Iris pigment epithelial cell (primary cell): ENCODE measurements at regions not wholly inside any gene's neighbourhood (a gene's known extent, or its start where the extent isn't known, plus 50 kb on each side); places are given as distances from the start of the nearest gene placed in this dataset.
"Not testable (repeated sequence)": the region's sequence is repeated elsewhere in the genome, so short reads cannot be mapped to it uniquely, and the experiment has no call there.

Experiments used
- DNase-seq: peaks from one replicate; pipeline ENCODE4 v3.0.0-alpha.2; 2011; ENCODE audit warnings: low read depth

GRCh38 chr17:74118504-74118903 lies 85.0 kb upstream of the RPL38 start:
- DNase-seq = no peak

- DNase-seq = no peak
Measured at GRCh38 chr17:74119049-74119580, 84.4 kb upstream of the RPL38 start.

- DNase-seq = no peak
Measured at GRCh38 chr17:74119965-74120364, 83.5 kb upstream of the RPL38 start.

- DNase-seq = peak; percentile 14
Measured at GRCh38 chr17:74123350-74123749, 80.1 kb upstream of the RPL38 start.

GRCh38 chr17:74123866-74124444 lies 79.5 kb upstream of the RPL38 start:
- DNase-seq = no peak

GRCh38 chr17:74125156-74125555 lies 78.3 kb upstream of the RPL38 start:
- no peak for DNase-seq

GRCh38 chr17:74126179-74126900 lies 77.1 kb upstream of the RPL38 start:
- DNase-seq = no peak

GRCh38 chr17:74126959-74127358 lies 76.5 kb upstream of the RPL38 start:
- no peak for DNase-seq

- no peak for DNase-seq
Measured at GRCh38 chr17:74128456-74129211, 74.8 kb upstream of the RPL38 start.

- DNase-seq = not testable (repeated sequence)
Measured at GRCh38 chr17:74129800-74130199, 73.7 kb upstream of the RPL38 start.

- no peak for DNase-seq
Measured at GRCh38 chr17:74130276-74130675, 73.2 kb upstream of the RPL38 start.

- no peak for DNase-seq
Measured at GRCh38 chr17:74130841-74131240, 72.6 kb upstream of the RPL38 start.

GRCh38 chr17:74132354-74132753 lies 71.1 kb upstream of the RPL38 start:
- DNase-seq = no peak

- DNase-seq = no peak
Measured at GRCh38 chr17:74133740-74134139, 69.7 kb upstream of the RPL38 start.

- DNase-seq = not testable (repeated sequence)
Measured at GRCh38 chr17:74134234-74134633, 69.2 kb upstream of the RPL38 start.

GRCh38 chr17:74134991-74135390 lies 68.5 kb upstream of the RPL38 start:
- DNase-seq = no peak

GRCh38 chr17:74135391-74136167 lies 67.9 kb upstream of the RPL38 start:
- DNase-seq = no peak

GRCh38 chr17:74137416-74137815 lies 66.1 kb upstream of the RPL38 start:
- no peak for DNase-seq

- no peak for DNase-seq
Measured at GRCh38 chr17:74139120-74139519, 64.4 kb upstream of the RPL38 start.

- no peak for DNase-seq
Measured at GRCh38 chr17:74140282-74140681, 63.2 kb upstream of the RPL38 start.

- DNase-seq = no peak
Measured at GRCh38 chr17:74141612-74142011, 61.9 kb upstream of the RPL38 start.

GRCh38 chr17:74143318-74143717 lies 60.2 kb upstream of the RPL38 start:
- not testable (repeated sequence) for DNase-seq
